ENCODE measurements at regions not wholly inside any gene's neighbourhood (a gene's known extent, or its start where the extent isn't known, plus 50 kb on each side); places are given as distances from the start of the nearest gene placed in this dataset.

- no peak for TF ChIP-seq REST (IDR thresholded peaks at IDR 0.05)
- no peak for TF ChIP-seq GABPA (IDR thresholded peaks at IDR 0.05 in 1 of 2, conservative IDR thresholded peaks at IDR 0.05 in 1 of 2)
- TF ChIP-seq HNF4A (conservative IDR thresholded peaks at IDR 0.05) = no peak
- TF ChIP-seq FOXA2 (IDR thresholded peaks at IDR 0.05) = no peak
- TF ChIP-seq RXRA (IDR thresholded peaks at IDR 0.05) = no peak
- TF ChIP-seq TAF1 (conservative IDR thresholded peaks at IDR 0.05) = no peak
- no peak for TF ChIP-seq YY1 (IDR thresholded peaks at IDR 0.05)
- no peak for TF ChIP-seq EGR1 (IDR thresholded peaks at IDR 0.05; ENCODE audit: low read depth in 2 of 2)
- TF ChIP-seq MAX (IDR thresholded peaks at IDR 0.05) = no peak
- no peak for TF ChIP-seq RAD21 (IDR thresholded peaks at IDR 0.05)
- no peak for TF ChIP-seq JUND (IDR thresholded peaks at IDR 0.05)
- TF ChIP-seq SP1 (IDR thresholded peaks at IDR 0.05) = no peak
- no peak for TF ChIP-seq CTCF (IDR thresholded peaks at IDR 0.05; ENCODE audit: low read depth, low read length, missing input control)
- no peak for TF ChIP-seq HNF4G (IDR thresholded peaks at IDR 0.05)
- no peak for TF ChIP-seq NR2F2 (IDR thresholded peaks at IDR 0.05)
- no peak for TF ChIP-seq FOXA1 (IDR thresholded peaks at IDR 0.05)
- H3K4me3 ChIP-seq (ENCODE audit: low read depth in 1 of 3, low read length in 3 of 3) = no peak overlapping the region
- no peak for DNase-seq (ENCODE audit: low spot score)
- H3K36me3 ChIP-seq (ENCODE audit: control insufficient read depth in 4 of 4, insufficient read depth in 3 of 4, low read depth in 1 of 4, low read length in 3 of 4) = no peaks in the 10 kb centered on the region
- H3K9me3 ChIP-seq (ENCODE audit: control insufficient read depth in 4 of 4, low read length in 3 of 4) = peaks cover under 1 to 3% (median 2%) of the 10 kb centered on the region in 4 donors
- no peaks in the 10 kb centered on the region for H3K27me3 ChIP-seq (ENCODE audit: control insufficient read depth in 4 of 4, insufficient read depth in 4 of 4, low read length in 3 of 4)
- no peak overlapping the region for H3K9ac ChIP-seq (ENCODE audit: low read depth in 1 of 2, low read length in 2 of 2)
- H3K27ac ChIP-seq (ENCODE audit: low read depth in 1 of 2, low read length in 2 of 2) = no peak overlapping the region
- H3K4me1 ChIP-seq (ENCODE audit: control insufficient read depth in 4 of 4, insufficient read depth in 4 of 4, low read length in 3 of 4) = no peaks in the 10 kb centered on the region
- WGBS = 67% methylated on average over 17 of the region's 17 CpGs
These were observed 71.8 kb upstream of the RAB12 start for GRCh38 chr18:8537400-8537799.

- Histone ChIP-seq H3K27me3 (ENCODE audit: control insufficient read depth in 4 of 4, insufficient read depth in 4 of 4, low read length in 3 of 4) (no peaks in the 10 kb centered on the region), H3K27ac (ENCODE audit: low read depth in 1 of 2, low read length in 2 of 2) (no peak overlapping the region), H3K9ac (ENCODE audit: low read depth in 1 of 2, low read length in 2 of 2) (no peak overlapping the region), H3K4me3 (ENCODE audit: low read depth in 1 of 3, low read length in 3 of 3) (no peak overlapping the region), H3K9me3 (ENCODE audit: control insufficient read depth in 4 of 4, low read length in 3 of 4) (no peaks in the 10 kb centered on the region), H3K36me3 (ENCODE audit: control insufficient read depth in 4 of 4, insufficient read depth in 3 of 4, low read depth in 1 of 4, low read length in 3 of 4) (no peaks in the 10 kb centered on the region), H3K4me1 (ENCODE audit: control insufficient read depth in 4 of 4, insufficient read depth in 4 of 4, low read length in 3 of 4) (no peaks in the 10 kb centered on the region)
- no peak for TF ChIP-seq MAX (IDR thresholded peaks at IDR 0.05)
- TF ChIP-seq GABPA (IDR thresholded peaks at IDR 0.05 in 1 of 2, conservative IDR thresholded peaks at IDR 0.05 in 1 of 2) = no peak
- TF ChIP-seq CTCF (IDR thresholded peaks at IDR 0.05; ENCODE audit: low read depth, low read length, missing input control) = no peak
- no peak for TF ChIP-seq FOXA2 (IDR thresholded peaks at IDR 0.05)
- TF ChIP-seq REST (IDR thresholded peaks at IDR 0.05) = no peak
- TF ChIP-seq HNF4G (IDR thresholded peaks at IDR 0.05) = no peak
- TF ChIP-seq HNF4A (conservative IDR thresholded peaks at IDR 0.05) = no peak
- TF ChIP-seq ZBTB33 (IDR thresholded peaks at IDR 0.05) = no peak
- no peak for TF ChIP-seq FOXA1 (IDR thresholded peaks at IDR 0.05)
- no peak for TF ChIP-seq NR2F2 (IDR thresholded peaks at IDR 0.05)
- no peak for TF ChIP-seq YY1 (IDR thresholded peaks at IDR 0.05)
- no peak for TF ChIP-seq RXRA (IDR thresholded peaks at IDR 0.05)
- TF ChIP-seq SP1 (IDR thresholded peaks at IDR 0.05) = no peak
- no peak for TF ChIP-seq EGR1 (IDR thresholded peaks at IDR 0.05; ENCODE audit: low read depth in 2 of 2)
- TF ChIP-seq RAD21 (IDR thresholded peaks at IDR 0.05) = no peak
- DNase-seq (ENCODE audit: low spot score) = no peak
- 89% methylated on average over 2 of the region's 2 CpGs for WGBS
These were observed 70.3 kb upstream of the RAB12 start for GRCh38 chr18:8538935-8539334.

Measured in liver (tissue), 8 donors.